Lung (tissue), 11 donors: ENCODE measurements at regions not wholly inside any gene's neighbourhood (a gene's known extent, or its start where the extent isn't known, plus 50 kb on each side); places are given as distances from the start of the nearest gene placed in this dataset.

ENCODE experiments used
- ATAC-seq: fragments of 200-7000 bp; cut with Tn5 transposase; one replicate; pipeline ENCODE4 v1.9.1; 2020; ENCODE audit warnings: moderate number of reproducible peaks; ENCODE audit not compliant: insufficient read depth, low FRiP score
- DNase-seq, 3 donors: peaks; one replicate each; pipeline ENCODE4 v3.0.0-alpha.2; 2013 to 2017
- H3K27ac ChIP-seq, 2 donors: one replicate each; pipeline ENCODE4 v1.5.1; 2013; ENCODE audit warnings: mild to moderate bottlenecking in 2 of 2, moderate library complexity in 2 of 2, control low read depth in 1 of 2, inconsistent platforms in 1 of 2, low read depth in 1 of 2, low read length in 1 of 2
- H3K27me3 ChIP-seq, 3 donors: one replicate each; pipeline ENCODE4 v1.5.1; 2013; ENCODE audit warnings: low read length in 2 of 3; ENCODE audit not compliant: control insufficient read depth in 3 of 3, insufficient read depth in 3 of 3
- H3K36me3 ChIP-seq, 4 donors: one replicate each; pipeline ENCODE4 v1.5.1; 2013; ENCODE audit warnings: low read length in 4 of 4, mild to moderate bottlenecking in 1 of 4, moderate library complexity in 1 of 4; ENCODE audit not compliant: control insufficient read depth in 4 of 4, insufficient read depth in 4 of 4
- H3K4me1 ChIP-seq, 5 donors: one replicate each; pipeline ENCODE4 v1.5.1; 2013; ENCODE audit warnings: low read length in 5 of 5, mild to moderate bottlenecking in 2 of 5, moderate library complexity in 1 of 5; ENCODE audit not compliant: control insufficient read depth in 5 of 5, insufficient read depth in 5 of 5
- H3K4me3 ChIP-seq: one replicate; pipeline ENCODE4 v1.5.1; 2013; ENCODE audit warnings: mild to moderate bottlenecking, control low read depth, moderate library complexity
- H3K9ac ChIP-seq, 2 donors: one replicate each; pipeline ENCODE4 v1.5.1; 2013; ENCODE audit warnings: low read length in 2 of 2, control low read depth in 1 of 2; ENCODE audit not compliant: insufficient read depth in 1 of 2
- H3K9me3 ChIP-seq, 4 donors: one replicate each; pipeline ENCODE4 v1.5.1; 2013; ENCODE audit warnings: low read length in 3 of 4, mild to moderate bottlenecking in 1 of 4, moderate library complexity in 1 of 4; ENCODE audit not compliant: control insufficient read depth in 4 of 4, insufficient read depth in 3 of 4
- CTCF ChIP-seq: IDR thresholded peaks from 2 replicates; pipeline ENCODE4 v1.5.1; 2012; ENCODE audit warnings: mild to moderate bottlenecking; ENCODE audit errors: control extremely low read depth, extremely low read depth
- WGBS, 2 donors: extraction: QIAGEN DNeasy Blood & Tissue Kit; methylation state at CpG; one replicate each; pipeline ENCODE4 v1.1.7; 2013; 5-methylcytosine and 5-hydroxymethylcytosine counted together
- donor health status: control.
- donor health status: control.
- donor health status: Bipolar disorder and iron deficiency.
- donor health status: healthy.
- donor health status: DM: yes; HTN: yes; CAD: no.

GRCh38 chr10:23886355-23886754 is 322.6 kb upstream of the KIAA1217 start:
- Histone ChIP-seq H3K4me1 (no peaks in the 10 kb centered on the region), H3K9me3 (no peaks in the 10 kb centered on the region), H3K27me3 (no peaks in the 10 kb centered on the region), H3K36me3 (no peaks in the 10 kb centered on the region), H3K4me3 (no peak overlapping the region), H3K27ac (no peak overlapping the region), H3K9ac (no peak overlapping the region)
- ATAC-seq (no peak), DNase-seq (peak in 2 of 3 donors; percentile 1 to 11)
- no peak for TF ChIP-seq CTCF
- 57 to 59% methylated on average over 6 of the region's 6 CpGs for WGBS, 2 donors

- no peak for TF ChIP-seq CTCF
- DNase-seq (no peak), ATAC-seq (no peak)
- WGBS, 2 donors = 89 to 92% methylated on average over 4 of the region's 4 CpGs
- Histone ChIP-seq H3K9ac (no peak overlapping the region), H3K4me3 (no peak overlapping the region), H3K9me3 (no peaks in the 10 kb centered on the region), H3K27ac (no peak overlapping the region), H3K27me3 (no peaks in the 10 kb centered on the region), H3K36me3 (no peaks in the 10 kb centered on the region), H3K4me1 (no peaks in the 10 kb centered on the region)
Measured at GRCh38 chr10:23891301-23891700, 317.6 kb upstream of the KIAA1217 start.

- Histone ChIP-seq H3K4me3 (no peak overlapping the region), H3K4me1 (no peaks in the 10 kb centered on the region), H3K36me3 (no peaks in the 10 kb centered on the region), H3K9me3 (no peaks in the 10 kb centered on the region), H3K27ac (no peak overlapping the region), H3K27me3 (no peaks in the 10 kb centered on the region), H3K9ac (no peak overlapping the region)
- ATAC-seq (no peak), DNase-seq (no peak)
- TF ChIP-seq CTCF = no peak
Measured at GRCh38 chr10:23892296-23892695, 316.6 kb upstream of the KIAA1217 start.

GRCh38 chr10:23897267-23897666 is 311.7 kb upstream of the KIAA1217 start:
- H3K4me1 ChIP-seq = no peaks in the 10 kb centered on the region
- DNase-seq (no peak), ATAC-seq (no peak)
- H3K4me3 ChIP-seq = no peak overlapping the region
- H3K9me3 ChIP-seq = peaks cover 0 to 2% (median 0%) of the 10 kb centered on the region in 4 donors
- H3K27me3 ChIP-seq = no peaks in the 10 kb centered on the region
- WGBS, 2 donors = 90 to 91% methylated on average over 4 of the region's 4 CpGs
- H3K27ac ChIP-seq = no peak overlapping the region
- H3K36me3 ChIP-seq = no peaks in the 10 kb centered on the region
- H3K9ac ChIP-seq = no peak overlapping the region
- no peak for TF ChIP-seq CTCF
